ENCODE measurements at regions not wholly inside any gene's neighbourhood (a gene's known extent, or its start where the extent isn't known, plus 50 kb on each side); places are given as distances from the start of the nearest gene placed in this dataset.

DNA sequence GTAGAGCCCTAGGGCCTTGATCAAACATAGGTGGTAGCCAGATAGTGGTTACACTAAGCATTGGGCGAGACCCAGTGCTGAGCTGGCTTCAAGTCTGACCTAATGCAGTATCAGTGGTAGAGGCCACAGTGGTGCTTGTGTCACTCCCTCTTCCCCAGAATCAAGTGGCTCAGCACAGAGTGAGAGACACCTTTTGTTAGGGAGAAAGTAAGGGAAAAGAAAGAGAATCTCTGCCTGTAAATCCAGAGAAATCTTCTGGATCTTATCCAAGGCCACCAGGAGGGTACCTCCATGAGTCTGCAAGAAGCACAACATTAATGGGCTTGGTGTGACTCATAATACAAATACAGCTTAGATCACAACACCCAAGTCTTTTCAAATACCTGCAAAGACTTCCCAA is 117.7 kb upstream of the SLC6A14 start:
- TF ChIP-seq, protein P1, sequence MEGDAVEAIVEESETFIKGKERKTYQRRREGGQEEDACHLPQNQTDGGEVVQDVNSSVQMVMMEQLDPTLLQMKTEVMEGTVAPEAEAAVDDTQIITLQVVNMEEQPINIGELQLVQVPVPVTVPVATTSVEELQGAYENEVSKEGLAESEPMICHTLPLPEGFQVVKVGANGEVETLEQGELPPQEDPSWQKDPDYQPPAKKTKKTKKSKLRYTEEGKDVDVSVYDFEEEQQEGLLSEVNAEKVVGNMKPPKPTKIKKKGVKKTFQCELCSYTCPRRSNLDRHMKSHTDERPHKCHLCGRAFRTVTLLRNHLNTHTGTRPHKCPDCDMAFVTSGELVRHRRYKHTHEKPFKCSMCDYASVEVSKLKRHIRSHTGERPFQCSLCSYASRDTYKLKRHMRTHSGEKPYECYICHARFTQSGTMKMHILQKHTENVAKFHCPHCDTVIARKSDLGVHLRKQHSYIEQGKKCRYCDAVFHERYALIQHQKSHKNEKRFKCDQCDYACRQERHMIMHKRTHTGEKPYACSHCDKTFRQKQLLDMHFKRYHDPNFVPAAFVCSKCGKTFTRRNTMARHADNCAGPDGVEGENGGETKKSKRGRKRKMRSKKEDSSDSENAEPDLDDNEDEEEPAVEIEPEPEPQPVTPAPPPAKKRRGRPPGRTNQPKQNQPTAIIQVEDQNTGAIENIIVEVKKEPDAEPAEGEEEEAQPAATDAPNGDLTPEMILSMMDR (conservative IDR thresholded peaks at IDR 0.05 in 1 of 2, IDR thresholded peaks at IDR 0.05 in 1 of 2; ENCODE audit: extremely low read depth in 1 of 2, insufficient read depth in 1 of 2, low read depth in 1 of 2, low read length in 2 of 2) = no peak
- TF ChIP-seq EZH2 (IDR thresholded peaks at IDR 0.05; ENCODE audit: borderline replicate concordance, low read length) = no peak
